ENCODE measurements at regions not wholly inside any gene's neighbourhood (a gene's known extent, or its start where the extent isn't known, plus 50 kb on each side); places are given as distances from the start of the nearest gene placed in this dataset.

- no peak for DNase-seq
Observed at GRCh38 chr12:111074965-111075364, 154.6 kb upstream of the MYL2 start.

- DNase-seq, result no peak
Observed at GRCh38 chr12:111074559-111074958, 154.2 kb upstream of the MYL2 start.

- DNase-seq, result no peak
Observed at GRCh38 chr12:111073370-111073769, 153.0 kb upstream of the MYL2 start.

- DNase-seq, result no peak
Observed at GRCh38 chr12:111072299-111072698, 151.9 kb upstream of the MYL2 start.

GRCh38 chr12:111069886-111070285, 149.5 kb upstream of the MYL2 start:
- DNase-seq, result no peak

- DNase-seq, result no peak
Observed at GRCh38 chr12:111068290-111068689, 147.9 kb upstream of the MYL2 start.

GRCh38 chr12:111067498-111067897, 147.1 kb upstream of the MYL2 start:
- DNase-seq, result no peak

- DNase-seq, result no peak
Observed at GRCh38 chr12:111066744-111067437, 146.5 kb upstream of the MYL2 start.

- no peak for DNase-seq
Observed at GRCh38 chr12:111064982-111065381, 144.6 kb upstream of the MYL2 start.

GRCh38 chr12:111064154-111064553, 143.8 kb upstream of the MYL2 start:
- no peak for DNase-seq

GRCh38 chr12:111063295-111064026, 143.1 kb upstream of the MYL2 start:
- DNase-seq, result no peak

GRCh38 chr12:111057701-111058425, 137.5 kb upstream of the MYL2 start:
- no peak for DNase-seq

GRCh38 chr12:111056618-111057521, 136.5 kb upstream of the MYL2 start:
- peak; percentile 74 to 89 (median 82) for DNase-seq

GRCh38 chr12:111055181-111055880, 135.0 kb upstream of the MYL2 start:
- no peak for DNase-seq

- DNase-seq, result no peak
Observed at GRCh38 chr12:111048991-111049390, 128.6 kb upstream of the MYL2 start.

- DNase-seq, result no peak
Observed at GRCh38 chr12:111046896-111047295, 126.5 kb upstream of the MYL2 start.

GRCh38 chr12:111045941-111046340, 125.6 kb upstream of the MYL2 start:
- no peak for DNase-seq

- peak in 1 of 4 experiments; percentile 0 for DNase-seq
Observed at GRCh38 chr12:111041091-111041490, 120.7 kb upstream of the MYL2 start.

GRCh38 chr12:111040690-111041089, 120.3 kb upstream of the MYL2 start:
- no peak for DNase-seq

- DNase-seq, result peak in 1 of 4 experiments; percentile 0
Observed at GRCh38 chr12:111038941-111039340, 118.6 kb upstream of the MYL2 start.

GRCh38 chr12:111038077-111038476, 117.7 kb upstream of the MYL2 start:
- DNase-seq, result no peak

- DNase-seq, result peak in 1 of 4 experiments; percentile 1
Observed at GRCh38 chr12:111037047-111037446, 116.7 kb upstream of the MYL2 start.

Measured in suppressor macrophage (primary cell).